HG03469 (cell line): ENCODE measurements at regions not wholly inside any gene's neighbourhood (a gene's known extent, or its start where the extent isn't known, plus 50 kb on each side); places are given as distances from the start of the nearest gene placed in this dataset.

Experiments
- ATAC-seq: cut with Tn5 transposase; IDR thresholded peaks from one replicate; pipeline ENCODE4 v1.9.1; 2021; ENCODE audit warnings: mild to moderate bottlenecking, moderate library complexity, moderate number of reproducible peaks; ENCODE audit not compliant: unreplicated experiment

GRCh38 chr12:62130402-62130801, 129.8 kb upstream of the USP15 start:
- no peak for ATAC-seq

GRCh38 chr12:62130834-62131552, 129.2 kb upstream of the USP15 start:
- ATAC-seq: no peak

GRCh38 chr12:62133440-62133839, 126.8 kb upstream of the USP15 start:
- ATAC-seq: no peak

- no peak for ATAC-seq
These were observed 124.5 kb upstream of the USP15 start for GRCh38 chr12:62135553-62136200.

GRCh38 chr12:62136496-62136895, 123.7 kb upstream of the USP15 start:
- no peak for ATAC-seq

GRCh38 chr12:62138527-62138926, 121.7 kb upstream of the USP15 start:
- ATAC-seq: no peak

GRCh38 chr12:62146318-62146717, 113.9 kb upstream of the USP15 start:
- no peak for ATAC-seq

- ATAC-seq: no peak
These were observed 102.2 kb upstream of the USP15 start for GRCh38 chr12:62158013-62158412.

- ATAC-seq: no peak
These were observed 101.5 kb upstream of the USP15 start for GRCh38 chr12:62158461-62159360.

GRCh38 chr12:62162214-62162613, 98.0 kb upstream of the USP15 start:
- ATAC-seq: no peak

GRCh38 chr12:62163368-62163767, 96.8 kb upstream of the USP15 start:
- ATAC-seq: no peak

GRCh38 chr12:62164036-62164435, 96.2 kb upstream of the USP15 start:
- ATAC-seq: no peak

- no peak for ATAC-seq
These were observed 93.7 kb upstream of the USP15 start for GRCh38 chr12:62166525-62166924.

GRCh38 chr12:62168411-62168810, 91.8 kb upstream of the USP15 start:
- no peak for ATAC-seq

GRCh38 chr12:62170241-62170640, 90.0 kb upstream of the USP15 start:
- no peak for ATAC-seq

GRCh38 chr12:62190689-62191490, 69.3 kb upstream of the USP15 start:
- no peak for ATAC-seq

GRCh38 chr12:62191491-62192179, 68.6 kb upstream of the USP15 start:
- ATAC-seq: no peak

- ATAC-seq: peak; percentile 93
These were observed 67.9 kb upstream of the USP15 start for GRCh38 chr12:62192180-62192902.

GRCh38 chr12:62192903-62193250, 67.3 kb upstream of the USP15 start:
- ATAC-seq: peak; percentile 5

GRCh38 chr12:62194031-62194430, 66.2 kb upstream of the USP15 start:
- ATAC-seq: no peak
